ENCODE measurements at regions not wholly inside any gene's neighbourhood (a gene's known extent, or its start where the extent isn't known, plus 50 kb on each side); places are given as distances from the start of the nearest gene placed in this dataset.

- POLR2A ChIA-PET: no interaction called here
- CTCF ChIA-PET: no interaction called here
- no peak overlapping the region for H3K4me3 ChIP-seq (ENCODE audit: low read depth, low read length)
- TF ChIP-seq, protein P1, sequence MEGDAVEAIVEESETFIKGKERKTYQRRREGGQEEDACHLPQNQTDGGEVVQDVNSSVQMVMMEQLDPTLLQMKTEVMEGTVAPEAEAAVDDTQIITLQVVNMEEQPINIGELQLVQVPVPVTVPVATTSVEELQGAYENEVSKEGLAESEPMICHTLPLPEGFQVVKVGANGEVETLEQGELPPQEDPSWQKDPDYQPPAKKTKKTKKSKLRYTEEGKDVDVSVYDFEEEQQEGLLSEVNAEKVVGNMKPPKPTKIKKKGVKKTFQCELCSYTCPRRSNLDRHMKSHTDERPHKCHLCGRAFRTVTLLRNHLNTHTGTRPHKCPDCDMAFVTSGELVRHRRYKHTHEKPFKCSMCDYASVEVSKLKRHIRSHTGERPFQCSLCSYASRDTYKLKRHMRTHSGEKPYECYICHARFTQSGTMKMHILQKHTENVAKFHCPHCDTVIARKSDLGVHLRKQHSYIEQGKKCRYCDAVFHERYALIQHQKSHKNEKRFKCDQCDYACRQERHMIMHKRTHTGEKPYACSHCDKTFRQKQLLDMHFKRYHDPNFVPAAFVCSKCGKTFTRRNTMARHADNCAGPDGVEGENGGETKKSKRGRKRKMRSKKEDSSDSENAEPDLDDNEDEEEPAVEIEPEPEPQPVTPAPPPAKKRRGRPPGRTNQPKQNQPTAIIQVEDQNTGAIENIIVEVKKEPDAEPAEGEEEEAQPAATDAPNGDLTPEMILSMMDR (IDR thresholded peaks at IDR 0.05; ENCODE audit: insufficient read depth, low read length, missing control alignments): no peak
- no peak for DNase-seq (ENCODE audit: low read depth, low spot score)
These were observed 2166.6 kb downstream of the TP53TG3F start for GRCh38 chr16:35626041-35626440.

DNA sequence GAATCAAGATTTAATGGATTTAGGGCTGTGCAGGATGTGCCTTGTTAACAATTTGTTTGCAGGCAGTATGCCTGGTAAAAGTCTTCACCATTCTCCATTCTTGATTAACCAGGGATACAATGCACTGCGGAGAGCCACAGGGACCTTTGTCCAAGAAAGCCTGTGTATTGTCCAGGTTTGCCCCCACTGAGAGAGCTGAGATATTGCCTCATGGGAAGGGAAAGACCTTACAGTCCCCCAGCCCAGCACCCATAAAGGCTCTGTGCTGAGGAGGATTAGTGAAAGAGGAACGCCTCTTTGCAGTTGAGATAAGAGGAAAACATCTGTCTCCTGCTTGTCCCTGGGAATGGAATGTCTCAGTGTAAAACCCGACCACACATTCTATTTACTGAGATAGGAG is 2169.6 kb downstream of the TP53TG3F start:
- POLR2A ChIA-PET: no interaction called here
- no peak for DNase-seq (ENCODE audit: low read depth, low spot score)
- H3K4me3 ChIP-seq (ENCODE audit: low read depth, low read length): no peak overlapping the region
- TF ChIP-seq, protein P1 (IDR thresholded peaks at IDR 0.05; ENCODE audit: insufficient read depth, low read length, missing control alignments): no peak
- CTCF ChIA-PET: no interaction called here

- TF ChIP-seq, protein P1 (IDR thresholded peaks at IDR 0.05; ENCODE audit: insufficient read depth, low read length, missing control alignments): no peak
- POLR2A ChIA-PET: no interaction called here
- no peak overlapping the region for H3K4me3 ChIP-seq (ENCODE audit: low read depth, low read length)
- no peak for DNase-seq (ENCODE audit: low read depth, low spot score)
- CTCF ChIA-PET: no interaction called here
These were observed 2172.0 kb downstream of the TP53TG3F start for GRCh38 chr16:35631261-35631945.

DNA sequence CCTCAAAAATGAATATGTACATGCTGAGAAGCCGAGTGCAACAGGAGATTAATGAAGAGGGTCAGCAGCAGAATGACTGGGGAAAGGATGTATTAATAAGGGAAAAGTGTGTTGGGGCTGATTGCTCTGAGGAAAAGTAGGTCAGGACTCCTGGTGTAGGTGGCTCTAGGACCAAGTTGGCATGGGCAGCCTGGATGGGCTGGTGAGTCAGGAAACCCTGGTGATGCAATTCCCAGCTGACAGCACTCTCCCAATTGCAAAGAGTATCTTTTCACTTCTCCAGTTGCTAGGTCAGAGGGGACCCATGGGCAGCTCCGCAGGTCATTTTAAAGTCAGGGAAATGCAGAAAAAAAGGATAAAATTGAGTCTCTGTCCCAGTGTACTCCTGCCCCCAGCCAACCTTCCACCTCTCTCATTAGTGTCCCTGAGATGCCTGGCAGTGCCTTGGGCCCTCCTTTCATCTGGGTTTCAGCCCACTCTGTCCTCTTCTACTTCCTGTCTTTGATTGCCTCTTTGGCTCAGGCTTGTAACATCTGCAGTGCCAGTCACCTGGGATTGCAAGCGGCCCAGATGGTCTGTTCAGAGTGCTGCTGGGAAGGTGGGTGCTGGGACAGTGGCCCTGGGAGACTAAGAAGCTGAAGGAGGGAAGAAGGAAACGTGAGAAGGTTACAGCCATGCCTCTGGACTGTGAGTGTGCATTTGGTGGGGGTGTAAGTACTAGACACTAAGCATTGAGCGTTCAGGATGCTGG is 2177.2 kb downstream of the TP53TG3F start:
- CTCF ChIA-PET: no interaction called here

DNA sequence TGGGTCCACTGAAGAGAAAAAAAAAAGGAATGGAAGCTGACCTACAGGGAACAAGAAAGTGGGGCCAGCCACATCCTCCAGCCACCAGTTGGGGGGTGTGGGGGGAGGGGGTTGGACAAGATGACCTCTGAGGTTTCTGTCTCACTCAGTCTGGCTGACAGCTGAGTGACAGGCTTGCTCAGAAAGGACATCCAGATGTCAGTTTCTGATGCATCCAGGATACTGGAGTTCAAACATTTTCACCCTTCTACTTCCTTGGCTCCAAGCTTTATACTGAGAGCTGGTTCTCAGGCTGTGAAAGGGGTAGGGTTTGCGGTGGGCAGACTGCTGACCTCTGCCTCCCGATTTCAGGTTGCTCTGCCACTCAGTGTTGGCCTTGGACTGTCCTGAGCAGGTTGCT is 2178.3 kb downstream of the TP53TG3F start:
- CTCF ChIA-PET: no interaction called here
- DNase-seq (ENCODE audit: low read depth, low spot score): no peak
- POLR2A ChIA-PET: no interaction called here

More for the DNA sequence above, 2177.2 kb downstream of the TP53TG3F start:
- TF ChIP-seq, protein P1 (IDR thresholded peaks at IDR 0.05; ENCODE audit: insufficient read depth, low read length, missing control alignments): no peak
- no peak overlapping the region for H3K4me3 ChIP-seq (ENCODE audit: low read depth, low read length)
- DNase-seq (ENCODE audit: low read depth, low spot score): no peak
- POLR2A ChIA-PET: no interaction called here

More for the DNA sequence above, 2178.3 kb downstream of the TP53TG3F start:
- H3K4me3 ChIP-seq (ENCODE audit: low read depth, low read length): no peak overlapping the region
- TF ChIP-seq, protein P1 (IDR thresholded peaks at IDR 0.05; ENCODE audit: insufficient read depth, low read length, missing control alignments): no peak

Measured in AG04449 (cell line).